Osteoblast (primary cell): ENCODE measurements at regions not wholly inside any gene's neighbourhood (a gene's known extent, or its start where the extent isn't known, plus 50 kb on each side); places are given as distances from the start of the nearest gene placed in this dataset.
A peak's percentile ranks its signal among the peaks of the same experiment; 100 is the strongest.
"Not testable (repeated sequence)": the region's sequence is repeated elsewhere in the genome, so short reads cannot be mapped to it uniquely, and the experiment has no call there.

Experiments used
- DNase-seq: peaks from one replicate; pipeline ENCODE4 v3.0.0; 2011; ENCODE audit warnings: low spot score, mixed read lengths; ENCODE audit not compliant: insufficient read length; ENCODE audit errors: missing footprints
- H2AFZ ChIP-seq: 2 replicates; pipeline ENCODE4 v1.6.0; 2011; ENCODE audit warnings: mild to moderate bottlenecking, low read length
- H3K27ac ChIP-seq: 2 replicates; pipeline ENCODE4 v1.5.1; 2011; ENCODE audit warnings: mild to moderate bottlenecking, low read depth, low read length, moderate library complexity
- H3K27me3 ChIP-seq: 2 replicates; pipeline ENCODE4 v1.6.0; 2012; ENCODE audit warnings: mild to moderate bottlenecking, control low read depth, inconsistent platforms, low read length, moderate library complexity; ENCODE audit not compliant: insufficient read depth
- H3K36me3 ChIP-seq: 2 replicates; pipeline ENCODE4 v1.5.1; 2011; ENCODE audit warnings: mild to moderate bottlenecking, low read length, control low read depth, moderate library complexity; ENCODE audit not compliant: insufficient read depth
- H3K4me1 ChIP-seq: 2 replicates; pipeline ENCODE4 v1.5.1; 2011; ENCODE audit warnings: mild to moderate bottlenecking, low read length, control low read depth, moderate library complexity; ENCODE audit not compliant: insufficient read depth
- H3K4me2 ChIP-seq: 2 replicates; pipeline ENCODE4 v1.6.0; 2011; ENCODE audit warnings: mild to moderate bottlenecking, low read length; ENCODE audit not compliant: insufficient read depth
- H3K4me3 ChIP-seq: fragments of 200-600 bp; sonication (generic); 3 replicates; pipeline ENCODE4 v1.5.1; 2012; ENCODE audit warnings: mild to moderate bottlenecking, low read length, inconsistent platforms; ENCODE audit not compliant: insufficient read depth
- H3K79me2 ChIP-seq: 2 replicates; pipeline ENCODE4 v1.6.0; 2012; ENCODE audit warnings: mild to moderate bottlenecking, low read length, control low read depth, inconsistent platforms; ENCODE audit not compliant: insufficient read depth
- H3K9me3 ChIP-seq: 2 replicates; pipeline ENCODE4 v1.5.1; 2011; ENCODE audit warnings: low read depth, low read length, control low read depth
- H4K20me1 ChIP-seq: 2 replicates; pipeline ENCODE4 v1.6.0; 2012; ENCODE audit warnings: mild to moderate bottlenecking, low read length, control low read depth; ENCODE audit not compliant: insufficient read depth
- TF ChIP-seq, protein P1 (sequence below): IDR thresholded peaks from 2 replicates; pipeline ENCODE4 v1.5.1; 2011; ENCODE audit warnings: mild to moderate bottlenecking, low read depth, low read length, moderate library complexity; ENCODE audit errors: extremely low read depth

DNA sequence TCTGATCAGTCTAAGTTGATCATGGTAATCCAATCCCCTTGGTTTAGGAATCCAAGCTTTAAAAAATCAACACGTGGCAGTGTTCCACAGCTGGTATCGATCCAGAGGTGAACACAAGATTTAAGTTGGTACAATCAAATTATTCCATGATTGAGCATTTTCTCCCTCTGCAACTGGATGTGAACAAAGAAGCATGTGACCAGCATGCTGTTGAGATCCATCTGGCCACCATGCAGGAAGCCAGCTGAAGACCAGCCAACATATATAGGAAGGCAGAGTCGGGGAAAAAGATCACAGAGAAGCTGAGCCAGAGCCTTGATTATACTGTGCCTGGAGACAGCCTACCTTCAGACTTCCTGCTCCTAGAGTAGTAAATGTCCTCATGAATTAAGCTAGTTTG, 158.3 kb downstream of the SEC23A start:
- DNase-seq = no peak
- Histone ChIP-seq H3K27me3 (no peaks in the 10 kb centered on the region), H2AFZ (no peak overlapping the region), H3K27ac (no peak overlapping the region), H3K4me1 (no peaks in the 10 kb centered on the region), H3K36me3 (no peaks in the 10 kb centered on the region), H3K79me2 (no peaks in the 10 kb centered on the region), H4K20me1 (no peaks in the 10 kb centered on the region), H3K4me3 (no peak overlapping the region), H3K9me3 (no peaks in the 10 kb centered on the region), H3K4me2 (no peak overlapping the region)
- TF ChIP-seq, protein P1, sequence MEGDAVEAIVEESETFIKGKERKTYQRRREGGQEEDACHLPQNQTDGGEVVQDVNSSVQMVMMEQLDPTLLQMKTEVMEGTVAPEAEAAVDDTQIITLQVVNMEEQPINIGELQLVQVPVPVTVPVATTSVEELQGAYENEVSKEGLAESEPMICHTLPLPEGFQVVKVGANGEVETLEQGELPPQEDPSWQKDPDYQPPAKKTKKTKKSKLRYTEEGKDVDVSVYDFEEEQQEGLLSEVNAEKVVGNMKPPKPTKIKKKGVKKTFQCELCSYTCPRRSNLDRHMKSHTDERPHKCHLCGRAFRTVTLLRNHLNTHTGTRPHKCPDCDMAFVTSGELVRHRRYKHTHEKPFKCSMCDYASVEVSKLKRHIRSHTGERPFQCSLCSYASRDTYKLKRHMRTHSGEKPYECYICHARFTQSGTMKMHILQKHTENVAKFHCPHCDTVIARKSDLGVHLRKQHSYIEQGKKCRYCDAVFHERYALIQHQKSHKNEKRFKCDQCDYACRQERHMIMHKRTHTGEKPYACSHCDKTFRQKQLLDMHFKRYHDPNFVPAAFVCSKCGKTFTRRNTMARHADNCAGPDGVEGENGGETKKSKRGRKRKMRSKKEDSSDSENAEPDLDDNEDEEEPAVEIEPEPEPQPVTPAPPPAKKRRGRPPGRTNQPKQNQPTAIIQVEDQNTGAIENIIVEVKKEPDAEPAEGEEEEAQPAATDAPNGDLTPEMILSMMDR = no peak

- H3K36me3 ChIP-seq = no peaks in the 10 kb centered on the region
- H4K20me1 ChIP-seq = no peaks in the 10 kb centered on the region
- H3K9me3 ChIP-seq = no peaks in the 10 kb centered on the region
- H3K27me3 ChIP-seq = no peaks in the 10 kb centered on the region
- H3K27ac ChIP-seq = no peak overlapping the region
- no peak overlapping the region for H2AFZ ChIP-seq
- H3K4me1 ChIP-seq = no peaks in the 10 kb centered on the region
- DNase-seq = peak; percentile 13
- no peak overlapping the region for H3K4me3 ChIP-seq
- TF ChIP-seq, protein P1 = no peak
- no peak overlapping the region for H3K4me2 ChIP-seq
- H3K79me2 ChIP-seq = no peaks in the 10 kb centered on the region
These were observed 161.5 kb downstream of the SEC23A start for GRCh38 chr14:38941488-38941887.

DNA sequence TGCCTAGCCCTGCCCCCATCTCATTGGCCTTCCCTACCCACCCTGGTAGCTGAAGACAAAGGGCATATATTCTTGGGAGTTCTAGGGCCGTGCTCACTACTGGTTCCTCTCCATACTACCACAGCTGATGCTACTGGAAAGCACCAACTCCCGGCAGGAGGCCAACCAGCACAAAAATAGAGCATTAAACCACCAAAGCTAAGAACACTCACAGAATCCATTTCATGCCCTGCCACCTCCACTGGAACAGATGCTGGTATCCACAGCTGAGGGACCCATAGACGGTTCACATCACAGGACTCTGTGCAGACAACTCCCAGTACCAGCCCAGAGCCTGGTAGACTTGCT, 170.4 kb downstream of the SEC23A start:
- DNase-seq, H3K4me2 ChIP-seq, H2AFZ ChIP-seq, H4K20me1 ChIP-seq, H3K79me2 ChIP-seq, H3K27me3 ChIP-seq, H3K4me3 ChIP-seq, H3K4me1 ChIP-seq, H3K36me3 ChIP-seq, H3K27ac ChIP-seq, H3K9me3 ChIP-seq: not testable (repeated sequence)

GRCh38 chr14:38931969-38932652, 170.9 kb downstream of the SEC23A start:
- H3K9me3 ChIP-seq = no peaks in the 10 kb centered on the region
- no peak overlapping the region for H3K4me3 ChIP-seq
- no peak overlapping the region for H3K4me2 ChIP-seq
- H3K79me2 ChIP-seq = no peaks in the 10 kb centered on the region
- no peaks in the 10 kb centered on the region for H4K20me1 ChIP-seq
- TF ChIP-seq, protein P1 = no peak
- H3K36me3 ChIP-seq = no peaks in the 10 kb centered on the region
- no peaks in the 10 kb centered on the region for H3K27me3 ChIP-seq
- H2AFZ ChIP-seq = no peak overlapping the region
- no peak for DNase-seq
- H3K27ac ChIP-seq = no peak overlapping the region
- H3K4me1 ChIP-seq = no peaks in the 10 kb centered on the region
